Hepatocyte (in vitro differentiated cells): ENCODE measurements at regions not wholly inside any gene's neighbourhood (a gene's known extent, or its start where the extent isn't known, plus 50 kb on each side); places are given as distances from the start of the nearest gene placed in this dataset.

Experiments used
- CTCF ChIP-seq: fragments of 200-600 bp; sonication (generic); IDR thresholded peaks from 2 replicates; pipeline ENCODE4 v1.5.1; 2016; ENCODE audit warnings: antibody characterized with exemption, mild to moderate bottlenecking; ENCODE audit not compliant: poor library complexity
- EZH2 ChIP-seq: fragments of 200-600 bp; sonication (generic); IDR thresholded peaks from 2 replicates; pipeline ENCODE4 v1.6.1; 2016; ENCODE audit warnings: antibody characterized with exemption, mild to moderate bottlenecking, borderline replicate concordance
- EZH2phosphoT487 ChIP-seq: fragments of 200-600 bp; sonication (generic); IDR thresholded peaks from one replicate; pipeline ENCODE4 v1.6.1; 2018; ENCODE audit warnings: antibody characterized with exemption, mild to moderate bottlenecking, low read depth, moderate library complexity; ENCODE audit not compliant: unreplicated experiment, severe bottlenecking

- TF ChIP-seq CTCF (no peak), EZH2phosphoT487 (no peak), EZH2 (no peak)
These were observed 151.1 kb upstream of the SLC1A4 start for GRCh38 chr2:64837925-64838641.
